ENCODE measurements at regions not wholly inside any gene's neighbourhood (a gene's known extent, or its start where the extent isn't known, plus 50 kb on each side); places are given as distances from the start of the nearest gene placed in this dataset.
A peak's percentile ranks its signal among the peaks of the same experiment; 100 is the strongest.

DNA sequence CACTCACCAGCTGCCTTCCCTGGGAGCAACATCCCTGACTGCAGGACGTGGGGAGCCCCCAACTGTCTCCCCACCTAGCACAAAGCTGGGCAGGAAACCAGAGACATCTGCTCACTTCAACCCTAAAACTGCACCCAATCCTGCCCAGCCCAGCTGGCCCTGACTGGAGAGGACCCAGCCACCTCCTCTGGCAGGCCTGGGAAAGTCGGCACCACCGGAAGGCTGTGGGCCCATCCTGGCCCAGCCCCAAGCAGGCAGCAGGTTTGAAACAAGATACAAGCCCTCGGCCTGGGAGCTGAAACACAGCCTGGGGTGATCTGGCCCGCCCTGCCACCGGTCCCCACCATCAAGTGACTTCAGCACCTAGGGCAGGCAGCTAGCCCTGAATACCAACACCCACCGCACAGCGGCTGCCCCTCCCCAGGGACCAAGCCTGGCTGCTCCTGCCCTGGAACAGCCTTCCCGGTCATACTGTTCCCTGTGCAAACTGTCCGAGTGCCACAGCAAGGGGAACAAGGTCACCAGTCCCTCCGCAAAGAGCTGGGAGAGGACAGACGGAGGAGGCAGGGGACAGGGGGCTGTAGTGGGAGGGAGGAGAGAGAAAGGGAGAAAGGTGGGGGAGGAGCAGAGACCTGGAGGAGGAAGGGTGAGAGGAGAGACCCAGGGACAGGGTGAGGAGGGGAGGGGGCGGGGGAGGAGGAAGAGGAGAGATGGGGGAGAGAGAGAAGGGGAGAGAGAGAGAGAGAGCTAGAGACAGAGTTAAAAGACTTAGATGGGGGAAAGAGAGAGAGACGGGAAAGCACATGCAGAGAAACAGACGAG is 115.7 kb downstream of the RFLNA start:
- H3K4me2 ChIP-seq: peak overlapping the region in 8 of 11 experiments; percentile 58 to 72 (median 68); a peak in 15 of 22 replicates
- H3K4me3 ChIP-seq: no peak overlapping the region
- H3K9ac ChIP-seq: peak overlapping the region in 5 of 11 experiments; percentile 11 to 60 (median 36); a peak in 8 of 22 replicates
- peaks cover 0 to 54% (median 45%) of the 10 kb centered on the region in 10 experiments; a peak in 16 of 20 replicates for H3K4me1 ChIP-seq
- H3K27ac ChIP-seq: peak overlapping the region in 3 of 11 experiments; percentile 18 to 40 (median 40); a peak in 4 of 22 replicates
- TF ChIP-seq Cebpa-rat (IDR thresholded peaks at IDR 0.05): no peak
- H3K9me3 ChIP-seq (replicated peaks in 1 of 11): no peaks in the 10 kb centered on the region
- H3K27me3 ChIP-seq: no peaks in the 10 kb centered on the region
- H4K20me1 ChIP-seq: peaks cover 91 to 100% (median 96%) of the 10 kb centered on the region in 11 experiments
- peaks cover 47 to 98% (median 76%) of the 10 kb centered on the region in 11 experiments for H3K36me3 ChIP-seq

DNA sequence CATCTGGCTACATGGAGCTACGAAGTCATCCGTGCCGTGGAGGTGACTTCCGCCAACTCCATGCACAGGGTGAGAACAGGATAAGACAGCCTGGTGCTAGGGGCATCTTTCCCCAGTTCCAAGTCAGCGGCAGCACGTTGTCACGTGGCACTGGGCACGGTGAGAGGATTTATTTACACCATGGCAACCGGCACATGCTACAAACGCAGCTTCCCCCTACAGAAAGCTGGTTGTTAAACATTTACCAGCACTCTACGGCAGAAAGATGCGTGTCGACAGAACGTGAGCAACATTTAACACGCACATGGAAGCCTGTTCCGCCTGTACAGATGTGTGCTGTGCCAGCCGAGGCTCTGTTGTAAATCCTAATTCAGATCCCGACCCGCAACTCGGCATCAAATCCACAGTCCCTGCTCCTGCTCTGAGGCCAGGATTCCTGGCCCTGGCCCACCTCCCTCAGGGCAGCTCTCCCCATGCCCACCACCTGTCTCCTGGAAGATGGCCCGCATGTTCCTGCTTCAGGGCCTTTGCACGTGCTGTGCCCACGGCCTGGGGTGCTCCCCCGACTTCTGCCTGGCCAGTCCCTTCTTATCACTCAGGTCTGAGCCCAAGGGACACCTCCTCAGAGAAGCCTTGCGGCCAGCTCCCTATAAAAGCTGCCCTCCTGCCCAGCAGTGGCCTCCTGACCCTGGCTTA is 114.1 kb downstream of the RFLNA start:
- no peak for TF ChIP-seq Cebpa-rat (IDR thresholded peaks at IDR 0.05)
- Histone ChIP-seq H3K36me3 (peaks cover 35 to 98% (median 68%) of the 10 kb centered on the region in 11 experiments), H4K20me1 (peaks cover 91 to 100% (median 96%) of the 10 kb centered on the region in 11 experiments), H3K9ac (no peak overlapping the region), H3K4me2 (no peak overlapping the region), H3K27me3 (no peaks in the 10 kb centered on the region), H3K4me1 (peaks cover 0 to 65% (median 58%) of the 10 kb centered on the region in 10 experiments; a peak in 18 of 20 replicates), H3K27ac (no peak overlapping the region), H3K9me3 (replicated peaks in 1 of 11) (no peaks in the 10 kb centered on the region), H3K4me3 (no peak overlapping the region)

DNA sequence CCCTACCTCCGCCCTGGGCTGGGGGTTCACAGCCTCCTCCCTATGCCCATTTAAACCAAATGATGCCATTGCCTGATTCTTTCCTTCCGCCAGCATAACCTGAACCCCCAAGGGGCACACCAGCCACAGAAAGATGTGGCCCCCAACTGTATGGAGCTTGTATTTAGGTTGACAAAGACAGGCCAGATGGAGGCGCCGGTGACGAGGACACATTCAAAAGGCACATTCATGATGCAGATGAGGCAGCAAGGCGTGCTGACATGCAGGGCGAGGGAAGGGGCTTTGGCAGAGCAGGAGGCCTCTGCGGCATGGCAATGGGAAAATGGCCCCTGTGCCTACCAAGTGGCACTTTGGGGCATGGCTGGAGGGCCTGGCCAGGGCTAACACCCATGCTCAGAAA is 112.2 kb downstream of the RFLNA start:
- Histone ChIP-seq H3K4me1 (peaks cover 0 to 58% (median 52%) of the 10 kb centered on the region in 10 experiments; a peak in 18 of 20 replicates), H4K20me1 (peaks cover 89 to 100% (median 96%) of the 10 kb centered on the region in 11 experiments), H3K4me2 (no peak overlapping the region), H3K4me3 (no peak overlapping the region), H3K9ac (no peak overlapping the region), H3K27me3 (no peaks in the 10 kb centered on the region), H3K27ac (no peak overlapping the region), H3K36me3 (peaks cover 34 to 98% (median 67%) of the 10 kb centered on the region in 11 experiments), H3K9me3 (replicated peaks in 1 of 11) (no peaks in the 10 kb centered on the region)
- no peak for TF ChIP-seq Cebpa-rat (IDR thresholded peaks at IDR 0.05)

DNA sequence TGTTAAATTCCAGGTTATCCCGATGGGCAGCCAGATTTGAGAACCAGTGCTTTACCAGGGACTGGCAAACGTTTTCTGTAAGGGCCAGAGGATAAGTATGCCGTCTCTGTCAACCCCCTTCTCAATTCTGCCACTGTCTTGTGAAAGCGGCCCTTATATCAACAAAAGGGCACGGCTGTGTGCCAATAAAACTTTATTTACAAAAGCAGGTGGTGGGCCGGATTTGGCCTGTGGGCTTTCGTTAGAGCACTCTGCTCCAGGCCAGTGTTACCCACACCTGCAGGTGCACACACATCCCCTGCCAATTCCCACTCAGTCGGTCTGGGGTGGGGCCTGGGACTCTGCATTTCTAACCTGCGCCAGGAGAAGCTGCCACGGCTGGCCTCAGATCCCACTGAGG is 111.2 kb downstream of the RFLNA start:
- no peaks in the 10 kb centered on the region for H3K27me3 ChIP-seq
- no peak overlapping the region for H3K27ac ChIP-seq
- no peak overlapping the region for H3K4me3 ChIP-seq
- peaks cover 79 to 100% (median 95%) of the 10 kb centered on the region in 11 experiments for H4K20me1 ChIP-seq
- H3K4me1 ChIP-seq: peaks cover 0 to 47% (median 42%) of the 10 kb centered on the region in 10 experiments; a peak in 18 of 20 replicates
- H3K4me2 ChIP-seq: no peak overlapping the region
- no peak overlapping the region for H3K9ac ChIP-seq
- H3K36me3 ChIP-seq: peaks cover 43 to 98% (median 75%) of the 10 kb centered on the region in 11 experiments
- TF ChIP-seq Cebpa-rat (IDR thresholded peaks at IDR 0.05): no peak
- no peaks in the 10 kb centered on the region for H3K9me3 ChIP-seq (replicated peaks in 1 of 11)

DNA sequence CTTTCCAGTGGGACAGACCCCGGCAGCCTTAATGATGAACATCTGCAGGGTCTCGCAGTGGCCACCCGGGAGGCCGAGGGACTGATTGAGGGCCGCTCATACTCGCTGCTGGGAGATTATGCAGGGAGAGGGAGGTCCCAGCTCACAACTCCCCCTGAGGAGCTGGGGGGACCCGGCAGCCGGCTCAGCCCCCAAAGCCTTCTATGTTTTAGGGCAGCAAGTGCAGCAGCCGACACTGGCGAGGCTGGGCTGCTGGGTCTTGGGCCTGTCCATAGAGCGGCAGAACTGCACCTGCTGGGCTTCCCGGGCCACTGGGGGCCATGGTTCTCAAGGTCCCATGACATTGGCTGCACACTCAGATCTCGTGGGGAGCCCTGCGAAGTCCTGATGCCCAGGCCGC is 110.7 kb downstream of the RFLNA start:
- TF ChIP-seq Cebpa-rat (IDR thresholded peaks at IDR 0.05): no peak
- Histone ChIP-seq H4K20me1 (peaks cover 77 to 100% (median 95%) of the 10 kb centered on the region in 11 experiments), H3K4me3 (no peak overlapping the region), H3K9me3 (replicated peaks in 1 of 11) (no peaks in the 10 kb centered on the region), H3K27me3 (no peaks in the 10 kb centered on the region), H3K4me2 (peak overlapping the region in 5 of 11 experiments; percentile 13 to 63 (median 53); a peak in 7 of 22 replicates), H3K4me1 (peaks cover 0 to 43% (median 38%) of the 10 kb centered on the region in 10 experiments; a peak in 18 of 20 replicates), H3K36me3 (peaks cover 46 to 100% (median 79%) of the 10 kb centered on the region in 11 experiments), H3K27ac (no peak overlapping the region), H3K9ac (no peak overlapping the region)

DNA sequence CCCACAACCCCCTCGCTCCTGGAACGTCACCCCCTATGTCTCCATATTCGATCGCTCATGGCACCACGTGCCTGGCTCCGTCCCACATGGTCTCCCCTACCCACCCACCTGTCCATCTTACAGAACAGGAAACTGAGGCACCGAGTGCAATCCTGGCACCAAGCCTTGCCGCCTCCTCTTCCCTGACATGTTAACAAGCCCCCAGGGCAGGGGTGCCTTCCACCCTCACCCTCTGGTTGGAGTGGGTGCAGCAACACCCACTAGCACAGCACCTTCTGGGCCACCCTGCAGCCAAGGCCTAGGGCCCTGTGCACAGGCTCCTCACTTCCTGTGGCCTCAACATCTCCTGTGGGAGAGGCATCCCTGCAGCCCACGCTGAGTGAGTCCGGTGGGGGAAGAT is 110.3 kb downstream of the RFLNA start:
- Histone ChIP-seq H3K27me3 (no peaks in the 10 kb centered on the region), H4K20me1 (peaks cover 77 to 100% (median 95%) of the 10 kb centered on the region in 11 experiments), H3K9me3 (replicated peaks in 1 of 11) (no peaks in the 10 kb centered on the region), H3K36me3 (peaks cover 51 to 100% (median 82%) of the 10 kb centered on the region in 11 experiments), H3K4me1 (peaks cover 0 to 39% (median 34%) of the 10 kb centered on the region in 10 experiments; a peak in 18 of 20 replicates), H3K27ac (no peak overlapping the region), H3K9ac (peak overlapping the region in 1 of 11 experiments; percentile 51; a peak in 1 of 22 replicates), H3K4me2 (peak overlapping the region in 7 of 11 experiments; percentile 13 to 63 (median 53); a peak in 10 of 22 replicates), H3K4me3 (no peak overlapping the region)
- TF ChIP-seq Cebpa-rat (IDR thresholded peaks at IDR 0.05): no peak

DNA sequence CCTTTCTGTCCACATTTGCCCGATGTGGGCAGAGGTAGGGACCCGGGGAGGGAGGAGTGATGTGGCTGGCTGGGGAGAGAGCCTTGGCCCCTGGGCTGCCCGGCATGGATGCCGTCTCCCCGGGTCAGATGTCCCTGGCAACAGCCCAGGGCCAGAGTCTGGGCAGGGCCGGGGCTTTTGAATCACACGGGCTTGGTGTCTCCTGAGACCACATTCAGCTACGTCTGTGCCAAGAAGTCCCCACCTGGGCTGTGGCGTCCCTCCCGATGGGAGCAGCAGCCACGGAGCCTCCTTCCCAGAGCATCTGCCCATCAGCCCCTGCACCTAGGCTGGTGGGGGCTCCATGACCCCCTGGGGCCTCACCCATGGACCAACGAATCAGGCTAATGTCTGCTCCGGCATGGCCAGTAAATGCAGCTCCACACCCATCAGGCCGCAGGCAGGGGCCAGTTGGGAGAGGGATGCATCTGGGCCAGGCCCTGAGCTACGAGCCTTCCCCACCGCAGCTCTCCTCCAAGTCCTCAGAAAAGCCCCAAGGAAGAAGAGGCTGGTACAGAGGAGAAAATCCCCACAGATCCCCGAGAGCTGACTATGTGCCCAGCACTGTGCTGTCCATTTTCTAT is 109.4 kb downstream of the RFLNA start:
- H4K20me1 ChIP-seq: peaks cover 77 to 100% (median 94%) of the 10 kb centered on the region in 11 experiments
- peak overlapping the region in 7 of 11 experiments; percentile 19 to 51 (median 38); a peak in 8 of 22 replicates for H3K9ac ChIP-seq
- no peaks in the 10 kb centered on the region for H3K27me3 ChIP-seq
- H3K4me3 ChIP-seq: no peak overlapping the region
- H3K4me1 ChIP-seq: peaks cover 0 to 43% (median 30%) of the 10 kb centered on the region in 10 experiments; a peak in 17 of 20 replicates
- H3K27ac ChIP-seq: no peak overlapping the region
- H3K9me3 ChIP-seq (replicated peaks in 1 of 11): no peaks in the 10 kb centered on the region
- peaks cover 49 to 100% (median 81%) of the 10 kb centered on the region in 11 experiments for H3K36me3 ChIP-seq
- H3K4me2 ChIP-seq: peak overlapping the region in 8 of 11 experiments; percentile 13 to 63 (median 44); a peak in 12 of 22 replicates
- TF ChIP-seq Cebpa-rat (IDR thresholded peaks at IDR 0.05): no peak

DNA sequence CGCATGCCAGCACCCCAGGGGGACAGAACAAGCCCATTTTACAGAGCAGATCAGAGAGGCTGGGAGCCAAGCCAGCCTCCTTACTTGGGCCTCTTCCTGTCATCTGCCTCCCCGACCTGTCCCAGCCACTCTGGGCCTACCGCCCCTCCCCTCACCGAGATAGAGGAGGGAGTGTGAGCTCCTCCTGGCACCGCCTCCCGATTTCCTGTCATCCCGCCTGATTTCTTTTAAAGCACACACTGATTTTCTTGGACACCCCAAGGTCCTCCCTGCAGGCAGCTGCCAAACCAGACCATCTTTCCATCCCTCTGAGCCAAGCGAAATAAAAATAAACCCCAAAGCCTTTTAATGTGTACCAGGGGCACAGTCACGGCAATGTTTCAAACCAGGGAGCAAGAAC is 108.4 kb downstream of the RFLNA start:
- Histone ChIP-seq H3K4me2 (peak overlapping the region in 6 of 11 experiments; percentile 12 to 63 (median 56); a peak in 9 of 22 replicates), H3K36me3 (peaks cover 52 to 100% (median 81%) of the 10 kb centered on the region in 11 experiments), H3K9ac (peak overlapping the region in 6 of 11 experiments; percentile 18 to 51 (median 31); a peak in 8 of 22 replicates), H4K20me1 (peaks cover 73 to 100% (median 95%) of the 10 kb centered on the region in 11 experiments), H3K4me1 (peaks cover 0 to 44% (median 30%) of the 10 kb centered on the region in 10 experiments; a peak in 17 of 20 replicates), H3K9me3 (replicated peaks in 1 of 11) (no peaks in the 10 kb centered on the region), H3K27me3 (no peaks in the 10 kb centered on the region), H3K4me3 (no peak overlapping the region), H3K27ac (peak overlapping the region in 2 of 11 experiments; percentile 0 to 10; a peak in 1 of 22 replicates)
- no peak for TF ChIP-seq Cebpa-rat (IDR thresholded peaks at IDR 0.05)
